ENCODE measurements at regions not wholly inside any gene's neighbourhood (a gene's known extent, or its start where the extent isn't known, plus 50 kb on each side); places are given as distances from the start of the nearest gene placed in this dataset.
"Not testable (repeated sequence)": the region's sequence is repeated elsewhere in the genome, so short reads cannot be mapped to it uniquely, and the experiment has no call there.

DNA sequence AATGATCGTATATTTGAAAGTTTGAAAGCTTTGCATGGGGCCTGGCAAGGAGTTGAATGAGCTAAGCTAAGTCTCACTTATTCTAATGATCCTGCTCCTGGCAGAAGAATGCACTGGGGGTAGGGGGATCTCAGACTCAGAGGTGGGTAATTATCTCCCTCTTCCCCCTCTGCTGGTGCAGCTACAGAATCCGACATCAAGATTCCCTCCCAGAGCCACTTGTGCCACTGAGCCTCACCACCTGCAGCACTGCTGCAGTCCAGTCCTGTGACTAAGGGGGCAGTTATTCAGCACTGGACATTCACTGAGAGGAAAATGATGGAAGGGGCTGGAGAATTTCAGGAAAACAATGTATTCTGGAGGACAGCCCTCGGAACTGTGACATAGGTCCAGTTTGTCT lies 205.8 kb downstream of the DEPDC1B start:
- no peaks in the 10 kb centered on the region for H3K9me3 ChIP-seq (ENCODE audit: severe bottlenecking)
- H3K27me3 ChIP-seq (ENCODE audit: insufficient read depth, poor library complexity, severe bottlenecking): no peaks in the 10 kb centered on the region
- no peaks in the 10 kb centered on the region for H3K4me1 ChIP-seq (ENCODE audit: insufficient read depth, poor library complexity, severe bottlenecking)
- ATAC-seq (ENCODE audit: low read depth) (no peak), DNase-seq (ENCODE audit: low spot score) (no peak)
- H3K4me3 ChIP-seq (ENCODE audit: severe bottlenecking): no peak overlapping the region
- TF ChIP-seq, protein P1, sequence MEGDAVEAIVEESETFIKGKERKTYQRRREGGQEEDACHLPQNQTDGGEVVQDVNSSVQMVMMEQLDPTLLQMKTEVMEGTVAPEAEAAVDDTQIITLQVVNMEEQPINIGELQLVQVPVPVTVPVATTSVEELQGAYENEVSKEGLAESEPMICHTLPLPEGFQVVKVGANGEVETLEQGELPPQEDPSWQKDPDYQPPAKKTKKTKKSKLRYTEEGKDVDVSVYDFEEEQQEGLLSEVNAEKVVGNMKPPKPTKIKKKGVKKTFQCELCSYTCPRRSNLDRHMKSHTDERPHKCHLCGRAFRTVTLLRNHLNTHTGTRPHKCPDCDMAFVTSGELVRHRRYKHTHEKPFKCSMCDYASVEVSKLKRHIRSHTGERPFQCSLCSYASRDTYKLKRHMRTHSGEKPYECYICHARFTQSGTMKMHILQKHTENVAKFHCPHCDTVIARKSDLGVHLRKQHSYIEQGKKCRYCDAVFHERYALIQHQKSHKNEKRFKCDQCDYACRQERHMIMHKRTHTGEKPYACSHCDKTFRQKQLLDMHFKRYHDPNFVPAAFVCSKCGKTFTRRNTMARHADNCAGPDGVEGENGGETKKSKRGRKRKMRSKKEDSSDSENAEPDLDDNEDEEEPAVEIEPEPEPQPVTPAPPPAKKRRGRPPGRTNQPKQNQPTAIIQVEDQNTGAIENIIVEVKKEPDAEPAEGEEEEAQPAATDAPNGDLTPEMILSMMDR (IDR thresholded peaks at IDR 0.05; ENCODE audit: poor library complexity, severe bottlenecking): no peak
- no peak overlapping the region for H3K27ac ChIP-seq (ENCODE audit: poor library complexity, severe bottlenecking)
- no peaks in the 10 kb centered on the region for H3K36me3 ChIP-seq (ENCODE audit: low read depth)

DNA sequence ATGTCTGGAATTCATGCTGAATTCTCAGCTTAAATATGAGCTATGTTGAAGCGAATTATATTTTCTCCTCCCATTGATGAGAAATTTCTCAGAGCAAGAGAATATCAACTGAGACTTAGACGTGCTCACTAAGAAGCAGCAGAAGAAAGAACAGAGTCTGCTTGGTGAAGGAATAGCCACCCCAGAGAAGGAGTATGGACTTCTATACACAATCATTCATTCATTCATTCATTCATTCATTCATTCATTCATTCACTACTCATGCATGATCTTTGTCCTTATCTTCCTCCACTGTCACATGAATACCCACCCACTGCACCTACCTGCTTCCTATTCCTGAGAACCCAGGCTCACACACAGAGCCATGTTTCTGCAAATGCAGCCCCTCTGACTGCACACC lies 206.6 kb downstream of the DEPDC1B start:
- no peak overlapping the region for H3K4me3 ChIP-seq (ENCODE audit: severe bottlenecking)
- no peaks in the 10 kb centered on the region for H3K4me1 ChIP-seq (ENCODE audit: insufficient read depth, poor library complexity, severe bottlenecking)
- no peaks in the 10 kb centered on the region for H3K36me3 ChIP-seq (ENCODE audit: low read depth)
- peaks cover under 1% of the 10 kb centered on the region for H3K27me3 ChIP-seq (ENCODE audit: insufficient read depth, poor library complexity, severe bottlenecking)
- H3K27ac ChIP-seq (ENCODE audit: poor library complexity, severe bottlenecking): no peak overlapping the region
- DNase-seq (ENCODE audit: low spot score) (no peak), ATAC-seq (ENCODE audit: low read depth) (no peak)
- TF ChIP-seq, protein P1 (IDR thresholded peaks at IDR 0.05; ENCODE audit: poor library complexity, severe bottlenecking): no peak
- H3K9me3 ChIP-seq (ENCODE audit: severe bottlenecking): no peaks in the 10 kb centered on the region

DNA sequence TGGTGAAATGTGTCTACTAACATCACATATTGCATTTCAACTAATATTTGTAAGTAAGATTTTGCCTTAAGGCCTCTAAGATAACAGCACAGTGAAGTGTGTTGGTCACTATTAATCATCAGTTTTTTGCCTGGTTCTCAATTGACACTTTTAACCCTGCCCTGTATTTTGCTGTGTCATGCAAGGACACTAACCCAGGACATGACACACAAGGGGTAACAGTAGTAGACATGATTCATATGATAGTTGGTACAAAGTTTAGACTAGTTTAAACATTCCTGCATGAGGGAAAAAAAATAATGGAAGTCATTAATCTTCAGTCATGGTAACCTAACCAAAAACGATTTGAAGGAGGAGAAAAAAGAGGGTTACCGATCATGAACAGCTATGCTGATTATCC lies 207.0 kb downstream of the DEPDC1B start:
- peaks cover 3% of the 10 kb centered on the region for H3K4me1 ChIP-seq (ENCODE audit: insufficient read depth, poor library complexity, severe bottlenecking)
- TF ChIP-seq, protein P1 (IDR thresholded peaks at IDR 0.05; ENCODE audit: poor library complexity, severe bottlenecking): no peak
- H3K4me3 ChIP-seq (ENCODE audit: severe bottlenecking): no peak overlapping the region
- H3K36me3 ChIP-seq (ENCODE audit: low read depth): no peaks in the 10 kb centered on the region
- peaks cover 3% of the 10 kb centered on the region for H3K27me3 ChIP-seq (ENCODE audit: insufficient read depth, poor library complexity, severe bottlenecking)
- no peak overlapping the region for H3K27ac ChIP-seq (ENCODE audit: poor library complexity, severe bottlenecking)
- no peaks in the 10 kb centered on the region for H3K9me3 ChIP-seq (ENCODE audit: severe bottlenecking)
- ATAC-seq (ENCODE audit: low read depth): peak; percentile 39; the same call in 2 of the 3 replicates
- DNase-seq (ENCODE audit: low spot score): no peak

DNA sequence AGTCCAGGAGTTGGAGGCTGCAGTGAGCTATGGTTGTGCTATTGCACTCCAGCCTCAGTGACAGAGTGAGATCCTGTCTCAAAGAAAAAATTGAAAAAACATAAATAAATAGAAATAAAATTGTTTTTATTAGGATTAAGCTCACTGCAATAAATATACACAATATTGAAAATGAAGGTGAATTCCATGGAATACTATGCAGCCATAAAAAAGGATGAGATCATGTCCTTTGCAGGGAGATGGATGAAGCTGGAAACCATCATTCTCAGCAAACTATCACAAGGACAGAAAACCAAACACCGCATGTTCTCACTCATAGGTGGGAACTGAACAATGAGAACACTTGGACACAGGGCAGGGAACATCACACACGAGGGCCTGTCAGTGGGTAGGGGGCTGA lies 207.6 kb downstream of the DEPDC1B start:
- not testable (repeated sequence) for H3K4me1 ChIP-seq (ENCODE audit: insufficient read depth, poor library complexity, severe bottlenecking); H3K27ac ChIP-seq (ENCODE audit: poor library complexity, severe bottlenecking); H3K27me3 ChIP-seq (ENCODE audit: insufficient read depth, poor library complexity, severe bottlenecking); H3K4me3 ChIP-seq (ENCODE audit: severe bottlenecking); H3K36me3 ChIP-seq (ENCODE audit: low read depth); DNase-seq (ENCODE audit: low spot score); H3K9me3 ChIP-seq (ENCODE audit: severe bottlenecking); ATAC-seq (ENCODE audit: low read depth)

DNA sequence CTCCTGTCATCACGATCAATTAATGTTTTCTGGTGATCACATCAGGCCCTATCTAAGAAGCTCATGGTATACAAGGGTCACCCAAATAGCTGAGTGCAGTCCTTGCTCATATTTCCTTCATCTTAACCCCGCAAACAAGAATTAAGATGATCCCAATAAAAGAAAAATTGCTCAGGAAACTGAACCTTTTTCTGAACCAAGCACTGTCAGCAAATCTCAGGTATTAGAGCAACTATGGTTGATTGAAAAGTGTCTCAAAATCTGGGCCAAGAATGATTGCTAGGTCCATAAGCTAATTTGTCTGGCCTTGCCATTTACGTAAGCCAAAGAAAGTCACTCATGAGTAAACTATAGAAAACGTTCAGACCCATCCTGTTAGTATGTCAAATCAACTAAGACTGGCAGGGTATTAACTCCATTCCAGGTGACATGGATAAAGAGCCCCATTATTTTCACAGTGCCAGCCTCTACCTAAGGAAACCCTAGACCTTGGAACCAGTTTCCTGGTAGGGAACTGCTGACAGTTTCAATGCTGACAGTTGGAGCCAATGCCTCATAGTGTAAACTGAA lies 209.3 kb downstream of the DEPDC1B start:
- ATAC-seq (ENCODE audit: low read depth) (no peak), DNase-seq (ENCODE audit: low spot score) (no peak)
- Histone ChIP-seq H3K9me3 (ENCODE audit: severe bottlenecking) (no peaks in the 10 kb centered on the region), H3K27me3 (ENCODE audit: insufficient read depth, poor library complexity, severe bottlenecking) (peaks cover 3% of the 10 kb centered on the region), H3K27ac (ENCODE audit: poor library complexity, severe bottlenecking) (no peak overlapping the region), H3K4me1 (ENCODE audit: insufficient read depth, poor library complexity, severe bottlenecking) (peaks cover 7% of the 10 kb centered on the region), H3K36me3 (ENCODE audit: low read depth) (no peaks in the 10 kb centered on the region), H3K4me3 (ENCODE audit: severe bottlenecking) (no peak overlapping the region)
- TF ChIP-seq, protein P1 (IDR thresholded peaks at IDR 0.05; ENCODE audit: poor library complexity, severe bottlenecking): no peak

Data from RWPE2 (cell line).